ENCODE measurements at regions not wholly inside any gene's neighbourhood (a gene's known extent, or its start where the extent isn't known, plus 50 kb on each side); places are given as distances from the start of the nearest gene placed in this dataset.

- no peaks in the 10 kb centered on the region for H3K4me1 ChIP-seq (ENCODE audit: control insufficient read depth, insufficient read depth, low read length)
- no TSS peak for BruUV-seq (replicated peaks)
- DNase-seq (ENCODE audit: low read depth, low spot score) (no peak), ATAC-seq (no peak; the same call in 1 of the 2 replicates)
- no peaks in the 10 kb centered on the region for H3K9me3 ChIP-seq (ENCODE audit: control insufficient read depth, insufficient read depth, low read depth, low read length)
- CTCF ChIA-PET, result no interaction called here
- intact Hi-C loops (cut with micrococcal nuclease; ENCODE audit: unreplicated experiment), result no loop called here
- no peak for TF ChIP-seq TCF7L2 (IDR thresholded peaks at IDR 0.05; ENCODE audit: low read depth, low read length)
- TF ChIP-seq, protein P1, sequence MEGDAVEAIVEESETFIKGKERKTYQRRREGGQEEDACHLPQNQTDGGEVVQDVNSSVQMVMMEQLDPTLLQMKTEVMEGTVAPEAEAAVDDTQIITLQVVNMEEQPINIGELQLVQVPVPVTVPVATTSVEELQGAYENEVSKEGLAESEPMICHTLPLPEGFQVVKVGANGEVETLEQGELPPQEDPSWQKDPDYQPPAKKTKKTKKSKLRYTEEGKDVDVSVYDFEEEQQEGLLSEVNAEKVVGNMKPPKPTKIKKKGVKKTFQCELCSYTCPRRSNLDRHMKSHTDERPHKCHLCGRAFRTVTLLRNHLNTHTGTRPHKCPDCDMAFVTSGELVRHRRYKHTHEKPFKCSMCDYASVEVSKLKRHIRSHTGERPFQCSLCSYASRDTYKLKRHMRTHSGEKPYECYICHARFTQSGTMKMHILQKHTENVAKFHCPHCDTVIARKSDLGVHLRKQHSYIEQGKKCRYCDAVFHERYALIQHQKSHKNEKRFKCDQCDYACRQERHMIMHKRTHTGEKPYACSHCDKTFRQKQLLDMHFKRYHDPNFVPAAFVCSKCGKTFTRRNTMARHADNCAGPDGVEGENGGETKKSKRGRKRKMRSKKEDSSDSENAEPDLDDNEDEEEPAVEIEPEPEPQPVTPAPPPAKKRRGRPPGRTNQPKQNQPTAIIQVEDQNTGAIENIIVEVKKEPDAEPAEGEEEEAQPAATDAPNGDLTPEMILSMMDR (IDR thresholded peaks at IDR 0.05), result no peak
- TF ChIP-seq SIN3A (IDR thresholded peaks at IDR 0.05; ENCODE audit: borderline replicate concordance, insufficient read depth, low read depth, low read length), result no peak
- no peak for TF ChIP-seq POLR2AphosphoS5 (IDR thresholded peaks at IDR 0.05; ENCODE audit: low read depth, low read length)
- TF ChIP-seq, protein P2, sequence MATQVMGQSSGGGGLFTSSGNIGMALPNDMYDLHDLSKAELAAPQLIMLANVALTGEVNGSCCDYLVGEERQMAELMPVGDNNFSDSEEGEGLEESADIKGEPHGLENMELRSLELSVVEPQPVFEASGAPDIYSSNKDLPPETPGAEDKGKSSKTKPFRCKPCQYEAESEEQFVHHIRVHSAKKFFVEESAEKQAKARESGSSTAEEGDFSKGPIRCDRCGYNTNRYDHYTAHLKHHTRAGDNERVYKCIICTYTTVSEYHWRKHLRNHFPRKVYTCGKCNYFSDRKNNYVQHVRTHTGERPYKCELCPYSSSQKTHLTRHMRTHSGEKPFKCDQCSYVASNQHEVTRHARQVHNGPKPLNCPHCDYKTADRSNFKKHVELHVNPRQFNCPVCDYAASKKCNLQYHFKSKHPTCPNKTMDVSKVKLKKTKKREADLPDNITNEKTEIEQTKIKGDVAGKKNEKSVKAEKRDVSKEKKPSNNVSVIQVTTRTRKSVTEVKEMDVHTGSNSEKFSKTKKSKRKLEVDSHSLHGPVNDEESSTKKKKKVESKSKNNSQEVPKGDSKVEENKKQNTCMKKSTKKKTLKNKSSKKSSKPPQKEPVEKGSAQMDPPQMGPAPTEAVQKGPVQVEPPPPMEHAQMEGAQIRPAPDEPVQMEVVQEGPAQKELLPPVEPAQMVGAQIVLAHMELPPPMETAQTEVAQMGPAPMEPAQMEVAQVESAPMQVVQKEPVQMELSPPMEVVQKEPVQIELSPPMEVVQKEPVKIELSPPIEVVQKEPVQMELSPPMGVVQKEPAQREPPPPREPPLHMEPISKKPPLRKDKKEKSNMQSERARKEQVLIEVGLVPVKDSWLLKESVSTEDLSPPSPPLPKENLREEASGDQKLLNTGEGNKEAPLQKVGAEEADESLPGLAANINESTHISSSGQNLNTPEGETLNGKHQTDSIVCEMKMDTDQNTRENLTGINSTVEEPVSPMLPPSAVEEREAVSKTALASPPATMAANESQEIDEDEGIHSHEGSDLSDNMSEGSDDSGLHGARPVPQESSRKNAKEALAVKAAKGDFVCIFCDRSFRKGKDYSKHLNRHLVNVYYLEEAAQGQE (IDR thresholded peaks at IDR 0.05; ENCODE audit: insufficient read depth in 1 of 2, low read depth in 2 of 2, low read length in 1 of 2), result no peak
- no peak overlapping the region for H3K4me3 ChIP-seq (ENCODE audit: low read depth in 2 of 2, low read length in 2 of 2)
- in situ Hi-C loops (cut with HindIII; ENCODE audit: low pct_unique_long_range_greater_than_20kb, low sequenced_read_pairs), result no loop called here
- H3K27me3 ChIP-seq (ENCODE audit: control insufficient read depth, insufficient read depth, low read length), result no peaks in the 10 kb centered on the region
- H3K27ac ChIP-seq (ENCODE audit: low read length), result no peak overlapping the region
- POLR2A ChIA-PET, result no interaction called here
- H3K36me3 ChIP-seq (ENCODE audit: control insufficient read depth, insufficient read depth, low read length), result no peaks in the 10 kb centered on the region
Measured at GRCh38 chr2:12087671-12088380, 341.4 kb downstream of the LPIN1 start.

DNA sequence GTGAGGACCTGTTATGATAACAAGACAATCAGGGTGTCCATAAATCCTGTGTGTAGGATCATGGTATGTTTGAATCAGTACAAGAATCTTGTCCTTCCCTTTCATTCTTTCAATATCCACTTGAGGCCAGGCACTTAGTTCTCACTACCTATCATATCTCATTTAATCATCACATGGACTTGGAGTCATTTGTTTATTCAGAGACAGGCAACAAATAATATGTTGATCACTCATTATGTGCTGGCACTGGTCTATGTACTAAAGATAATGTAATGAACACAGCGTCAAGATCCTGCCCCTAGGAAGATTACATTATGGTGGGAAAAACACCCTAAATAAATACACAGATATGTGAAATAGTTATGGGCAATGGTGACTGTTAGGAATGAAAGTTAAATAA, 342.6 kb downstream of the LPIN1 start:
- no peaks in the 10 kb centered on the region for H3K36me3 ChIP-seq (ENCODE audit: control insufficient read depth, insufficient read depth, low read length)
- no peak overlapping the region for H3K27ac ChIP-seq (ENCODE audit: low read length)
- no peaks in the 10 kb centered on the region for H3K27me3 ChIP-seq (ENCODE audit: control insufficient read depth, insufficient read depth, low read length)
- BruUV-seq (replicated peaks), result no TSS peak
- no peak for TF ChIP-seq TCF7L2 (IDR thresholded peaks at IDR 0.05; ENCODE audit: low read depth, low read length)
- no peaks in the 10 kb centered on the region for H3K4me1 ChIP-seq (ENCODE audit: control insufficient read depth, insufficient read depth, low read length)
- DNase-seq (ENCODE audit: low read depth, low spot score) (no peak), ATAC-seq (no peak)
- ChIA-PET POLR2A (no interaction called here), CTCF (no interaction called here)
- no peak overlapping the region for H3K4me3 ChIP-seq (ENCODE audit: low read depth in 2 of 2, low read length in 2 of 2)
- in situ Hi-C loops (cut with HindIII; ENCODE audit: low pct_unique_long_range_greater_than_20kb, low sequenced_read_pairs) (no loop called here), intact Hi-C loops (cut with micrococcal nuclease; ENCODE audit: unreplicated experiment) (no loop called here)
- no peaks in the 10 kb centered on the region for H3K9me3 ChIP-seq (ENCODE audit: control insufficient read depth, insufficient read depth, low read depth, low read length)

DNA sequence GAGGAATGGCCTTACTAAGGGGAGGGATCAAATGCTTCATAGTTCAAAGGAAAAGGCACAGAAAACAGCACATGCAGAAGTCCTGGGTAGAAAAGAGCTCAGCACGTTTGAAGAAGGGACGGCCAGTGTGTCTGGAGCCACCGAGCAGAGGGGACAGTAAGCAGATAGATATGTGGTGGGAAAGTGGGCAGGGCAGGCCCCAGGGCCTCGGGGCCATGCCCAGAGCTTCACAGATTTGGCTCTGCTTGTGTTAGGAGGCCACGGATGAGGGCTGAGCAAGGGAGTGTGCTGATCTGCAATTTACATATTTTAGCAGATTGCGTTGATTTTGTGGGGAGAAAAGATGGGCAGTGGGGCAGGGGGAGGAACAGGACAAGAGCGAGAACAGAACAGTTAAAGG, 343.1 kb downstream of the LPIN1 start:
- in situ Hi-C loops (cut with HindIII; ENCODE audit: low pct_unique_long_range_greater_than_20kb, low sequenced_read_pairs), result no loop called here
- H3K27ac ChIP-seq (ENCODE audit: low read length), result no peak overlapping the region
- POLR2A ChIA-PET, result no interaction called here
- H3K4me3 ChIP-seq (ENCODE audit: low read depth in 2 of 2, low read length in 2 of 2), result no peak overlapping the region
- DNase-seq (ENCODE audit: low read depth, low spot score) (no peak), ATAC-seq (no peak)
- H3K27me3 ChIP-seq (ENCODE audit: control insufficient read depth, insufficient read depth, low read length), result no peaks in the 10 kb centered on the region
- CTCF ChIA-PET, result no interaction called here
- BruUV-seq (replicated peaks), result no TSS peak
- H3K9me3 ChIP-seq (ENCODE audit: control insufficient read depth, insufficient read depth, low read depth, low read length), result no peaks in the 10 kb centered on the region
- TF ChIP-seq, protein P2 (IDR thresholded peaks at IDR 0.05; ENCODE audit: insufficient read depth in 1 of 2, low read depth in 2 of 2, low read length in 1 of 2), result no peak
- TF ChIP-seq POLR2AphosphoS5 (IDR thresholded peaks at IDR 0.05; ENCODE audit: low read depth, low read length) (no peak), TCF7L2 (IDR thresholded peaks at IDR 0.05; ENCODE audit: low read depth, low read length) (no peak), SIN3A (IDR thresholded peaks at IDR 0.05; ENCODE audit: borderline replicate concordance, insufficient read depth, low read depth, low read length) (no peak)
- TF ChIP-seq, protein P1 (IDR thresholded peaks at IDR 0.05), result no peak
- intact Hi-C loops (cut with micrococcal nuclease; ENCODE audit: unreplicated experiment), result no loop called here
- H3K36me3 ChIP-seq (ENCODE audit: control insufficient read depth, insufficient read depth, low read length), result no peaks in the 10 kb centered on the region
- no peaks in the 10 kb centered on the region for H3K4me1 ChIP-seq (ENCODE audit: control insufficient read depth, insufficient read depth, low read length)

Data from Panc1 (cell line).